Chondrocyte (in vitro differentiated cells): ENCODE measurements at regions not wholly inside any gene's neighbourhood (a gene's known extent, or its start where the extent isn't known, plus 50 kb on each side); places are given as distances from the start of the nearest gene placed in this dataset.

ENCODE experiments used
- DNase-seq: peaks from one replicate; pipeline ENCODE4 v3.0.0; 2021; ENCODE audit warnings: mixed read lengths, low spot score
- H3K27ac Mint-ChIP-seq: one replicate; pipeline ENCODE4 v1.8.0; 2021; ENCODE audit warnings: mild to moderate bottlenecking, moderate library complexity, mixed read lengths; ENCODE audit not compliant: unreplicated experiment
- H3K27me3 Mint-ChIP-seq: 2 replicates; pipeline ENCODE4 v1.8.0; 2021; ENCODE audit warnings: low read depth, mixed read lengths
- H3K36me3 Mint-ChIP-seq: 2 replicates; pipeline ENCODE4 v1.8.0; 2021; ENCODE audit warnings: low read depth, mixed read lengths
- H3K4me1 Mint-ChIP-seq: 2 replicates; pipeline ENCODE4 v1.8.0; 2021; ENCODE audit warnings: low read depth, mild to moderate bottlenecking, mixed read lengths
- H3K4me3 Mint-ChIP-seq: one replicate; pipeline ENCODE4 v1.8.0; 2021; ENCODE audit warnings: mild to moderate bottlenecking, moderate library complexity, mixed read lengths; ENCODE audit not compliant: unreplicated experiment
- H3K9me3 Mint-ChIP-seq: 2 replicates; pipeline ENCODE4 v1.8.0; 2021; ENCODE audit warnings: low read depth, mixed read lengths
- TF ChIP-seq, protein P1 (sequence below): fragments of 200-600 bp; sonication (generic); IDR thresholded peaks from 2 replicates; pipeline ENCODE4 v1.5.0; 2021; ENCODE audit warnings: antibody characterized with exemption, mild to moderate bottlenecking, moderate library complexity

GRCh38 chr7:12094365-12094921, 116.7 kb upstream of the TMEM106B start:
- peaks cover 4% of the 10 kb centered on the region for H3K27me3 Mint-ChIP-seq
- H3K36me3 Mint-ChIP-seq = no peaks in the 10 kb centered on the region
- H3K9me3 Mint-ChIP-seq = no peaks in the 10 kb centered on the region
- TF ChIP-seq, protein P1, sequence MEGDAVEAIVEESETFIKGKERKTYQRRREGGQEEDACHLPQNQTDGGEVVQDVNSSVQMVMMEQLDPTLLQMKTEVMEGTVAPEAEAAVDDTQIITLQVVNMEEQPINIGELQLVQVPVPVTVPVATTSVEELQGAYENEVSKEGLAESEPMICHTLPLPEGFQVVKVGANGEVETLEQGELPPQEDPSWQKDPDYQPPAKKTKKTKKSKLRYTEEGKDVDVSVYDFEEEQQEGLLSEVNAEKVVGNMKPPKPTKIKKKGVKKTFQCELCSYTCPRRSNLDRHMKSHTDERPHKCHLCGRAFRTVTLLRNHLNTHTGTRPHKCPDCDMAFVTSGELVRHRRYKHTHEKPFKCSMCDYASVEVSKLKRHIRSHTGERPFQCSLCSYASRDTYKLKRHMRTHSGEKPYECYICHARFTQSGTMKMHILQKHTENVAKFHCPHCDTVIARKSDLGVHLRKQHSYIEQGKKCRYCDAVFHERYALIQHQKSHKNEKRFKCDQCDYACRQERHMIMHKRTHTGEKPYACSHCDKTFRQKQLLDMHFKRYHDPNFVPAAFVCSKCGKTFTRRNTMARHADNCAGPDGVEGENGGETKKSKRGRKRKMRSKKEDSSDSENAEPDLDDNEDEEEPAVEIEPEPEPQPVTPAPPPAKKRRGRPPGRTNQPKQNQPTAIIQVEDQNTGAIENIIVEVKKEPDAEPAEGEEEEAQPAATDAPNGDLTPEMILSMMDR = no peak
- H3K4me3 Mint-ChIP-seq = no peak overlapping the region
- no peak for DNase-seq
- no peak overlapping the region for H3K27ac Mint-ChIP-seq
- H3K4me1 Mint-ChIP-seq = no peaks in the 10 kb centered on the region

- peaks cover 3% of the 10 kb centered on the region for H3K27me3 Mint-ChIP-seq
- no peak overlapping the region for H3K27ac Mint-ChIP-seq
Measured at GRCh38 chr7:12102126-12102525, 109.0 kb upstream of the TMEM106B start.

DNA sequence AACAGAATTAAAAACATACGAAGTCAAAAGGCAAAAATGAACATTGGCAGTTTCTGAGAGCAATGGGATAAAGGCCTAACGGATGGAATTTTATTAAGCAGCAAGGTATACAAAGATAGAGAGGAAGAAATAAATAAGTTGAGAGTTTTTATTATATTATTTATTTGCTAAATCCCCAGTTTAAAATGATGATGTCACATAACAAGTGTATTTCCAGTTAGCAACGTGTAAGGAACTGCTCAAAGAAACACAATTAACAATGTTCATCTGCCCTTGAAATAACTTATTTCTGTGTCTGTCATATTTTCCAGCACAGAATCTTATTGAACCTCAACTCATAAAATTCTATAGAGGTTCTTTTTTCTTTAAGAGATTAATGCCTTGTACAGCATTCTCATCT, 108.6 kb upstream of the TMEM106B start:
- Mint-ChIP-seq H3K4me3 (no peak overlapping the region), H3K9me3 (peaks cover 9% of the 10 kb centered on the region), H3K4me1 (no peaks in the 10 kb centered on the region), H3K27ac (no peak overlapping the region), H3K36me3 (no peaks in the 10 kb centered on the region), H3K27me3 (peaks cover 4% of the 10 kb centered on the region)
- DNase-seq = no peak
- TF ChIP-seq, protein P1 = no peak

More at GRCh38 chr7:12102126-12102525, 109.0 kb upstream of the TMEM106B start:
- TF ChIP-seq, protein P1 = no peak
- no peaks in the 10 kb centered on the region for H3K4me1 Mint-ChIP-seq
- no peak overlapping the region for H3K4me3 Mint-ChIP-seq
- DNase-seq = no peak
- no peaks in the 10 kb centered on the region for H3K36me3 Mint-ChIP-seq
- peaks cover 9% of the 10 kb centered on the region for H3K9me3 Mint-ChIP-seq

DNA sequence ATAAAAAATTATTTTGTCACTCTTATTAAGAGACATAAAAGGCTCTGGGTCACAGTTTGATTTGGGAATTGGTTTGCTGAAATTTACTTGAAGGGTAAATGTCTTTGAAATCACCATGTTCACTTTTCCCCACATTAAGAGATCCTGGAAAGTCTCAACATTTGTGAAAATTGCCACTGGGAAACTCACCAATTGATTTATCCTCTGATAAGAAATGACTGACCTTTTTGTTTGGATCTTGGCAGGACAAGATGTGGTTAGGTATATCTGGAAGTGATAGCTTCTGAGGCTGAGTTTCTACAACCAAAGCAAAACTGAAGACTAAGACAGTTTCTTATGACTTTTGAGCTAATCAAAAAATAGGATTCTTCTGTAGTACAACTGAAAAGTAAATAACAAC, 107.1 kb upstream of the TMEM106B start:
- Mint-ChIP-seq H3K36me3 (no peaks in the 10 kb centered on the region), H3K27me3 (peaks cover 4% of the 10 kb centered on the region), H3K4me3 (no peak overlapping the region), H3K4me1 (no peaks in the 10 kb centered on the region), H3K9me3 (peaks cover 9% of the 10 kb centered on the region), H3K27ac (no peak overlapping the region)
- no peak for DNase-seq
- TF ChIP-seq, protein P1 = no peak

DNA sequence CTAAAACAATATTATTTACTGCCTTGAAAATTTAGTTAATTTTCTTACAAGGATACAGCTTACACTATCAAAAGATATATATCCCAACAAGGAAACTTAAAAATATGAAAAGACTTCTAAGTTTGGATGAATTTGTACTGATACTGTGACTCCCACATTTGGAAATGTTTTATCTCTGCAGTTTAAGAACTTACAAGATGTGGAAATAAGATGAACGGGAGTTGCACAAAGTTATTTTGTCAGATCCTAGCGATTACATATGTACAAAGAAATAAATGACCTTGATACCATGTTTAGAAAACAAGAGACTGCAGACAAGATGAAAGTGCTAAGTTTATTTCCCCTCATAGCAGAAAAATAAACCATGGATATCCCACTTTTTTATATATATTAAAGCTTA, 103.7 kb upstream of the TMEM106B start:
- H3K9me3 Mint-ChIP-seq = no peaks in the 10 kb centered on the region

More for the DNA sequence above, 103.7 kb upstream of the TMEM106B start:
- Mint-ChIP-seq H3K27ac (no peak overlapping the region), H3K4me3 (no peak overlapping the region), H3K27me3 (peaks cover 6% of the 10 kb centered on the region), H3K4me1 (no peaks in the 10 kb centered on the region), H3K36me3 (no peaks in the 10 kb centered on the region)
- TF ChIP-seq, protein P1 = no peak
- no peak for DNase-seq
